GM18502 (cell line): ENCODE measurements at regions not wholly inside any gene's neighbourhood (a gene's known extent, or its start where the extent isn't known, plus 50 kb on each side); places are given as distances from the start of the nearest gene placed in this dataset.
A peak's percentile ranks its signal among the peaks of the same experiment; 100 is the strongest.

ENCODE experiments used
- ATAC-seq: cut with Tn5 transposase; IDR thresholded peaks from one replicate; pipeline ENCODE4 v1.9.1; 2021; ENCODE audit warnings: mild to moderate bottlenecking; ENCODE audit not compliant: unreplicated experiment, poor library complexity

GRCh38 chr14:34034447-34035176, 83.7 kb upstream of the EGLN3 start:
- no peak for ATAC-seq

GRCh38 chr14:34032720-34033119, 81.8 kb upstream of the EGLN3 start:
- ATAC-seq, result no peak

- ATAC-seq, result no peak
Observed at GRCh38 chr14:34030864-34031263, 80.0 kb upstream of the EGLN3 start.

GRCh38 chr14:34029921-34030334, 79.1 kb upstream of the EGLN3 start:
- no peak for ATAC-seq

GRCh38 chr14:34027990-34028495, 77.2 kb upstream of the EGLN3 start:
- ATAC-seq, result no peak

- ATAC-seq, result no peak
Observed at GRCh38 chr14:34027130-34027989, 76.5 kb upstream of the EGLN3 start.

- no peak for ATAC-seq
Observed at GRCh38 chr14:34025325-34026017, 74.6 kb upstream of the EGLN3 start.

- ATAC-seq, result no peak
Observed at GRCh38 chr14:34024768-34025144, 73.9 kb upstream of the EGLN3 start.

- no peak for ATAC-seq
Observed at GRCh38 chr14:34023824-34024767, 73.2 kb upstream of the EGLN3 start.

GRCh38 chr14:34021096-34021495, 70.2 kb upstream of the EGLN3 start:
- no peak for ATAC-seq

GRCh38 chr14:34020014-34020413, 69.1 kb upstream of the EGLN3 start:
- no peak for ATAC-seq

GRCh38 chr14:34018564-34019244, 67.8 kb upstream of the EGLN3 start:
- no peak for ATAC-seq

- no peak for ATAC-seq
Observed at GRCh38 chr14:34018125-34018524, 67.3 kb upstream of the EGLN3 start.

- no peak for ATAC-seq
Observed at GRCh38 chr14:34015383-34015782, 64.5 kb upstream of the EGLN3 start.

- ATAC-seq, result no peak
Observed at GRCh38 chr14:34014936-34015335, 64.1 kb upstream of the EGLN3 start.

GRCh38 chr14:34013721-34014060, 62.8 kb upstream of the EGLN3 start:
- peak; percentile 73 for ATAC-seq

GRCh38 chr14:34012978-34013720, 62.3 kb upstream of the EGLN3 start:
- peak; percentile 93 for ATAC-seq

- no peak for ATAC-seq
Observed at GRCh38 chr14:34012369-34012768, 61.5 kb upstream of the EGLN3 start.

- ATAC-seq, result no peak
Observed at GRCh38 chr14:34009956-34010355, 59.1 kb upstream of the EGLN3 start.
